HFF-Myc (cell line): ENCODE measurements at regions not wholly inside any gene's neighbourhood (a gene's known extent, or its start where the extent isn't known, plus 50 kb on each side); places are given as distances from the start of the nearest gene placed in this dataset.

Experiments
- DNase-seq: peaks from one replicate; pipeline ENCODE4 v3.0.0-alpha.2; 2011; ENCODE audit warnings: low read depth; ENCODE audit errors: extremely low read depth
- H3K4me3 ChIP-seq: replicated peaks from 2 replicates; pipeline ENCODE4 v1.5.1; 2011; ENCODE audit warnings: low read depth, mild to moderate bottlenecking, control low read depth, low read length
- CTCF ChIP-seq: IDR thresholded peaks from 2 replicates; pipeline ENCODE4 v1.5.1; 2012; ENCODE audit warnings: mild to moderate bottlenecking, low read depth, low read length, control low read depth; ENCODE audit errors: missing control alignments

GRCh38 chr9:119763260-119763659 is 394.0 kb upstream of the BRINP1 start:
- no peak overlapping the region for H3K4me3 ChIP-seq
- no peak for TF ChIP-seq CTCF
- DNase-seq, result no peak

- H3K4me3 ChIP-seq, result no peak overlapping the region
- no peak for TF ChIP-seq CTCF
- no peak for DNase-seq
These were observed 392.6 kb upstream of the BRINP1 start for GRCh38 chr9:119761812-119762211.

- H3K4me3 ChIP-seq, result no peak overlapping the region
- no peak for TF ChIP-seq CTCF
- no peak for DNase-seq
These were observed 389.8 kb upstream of the BRINP1 start for GRCh38 chr9:119758990-119759389.

- TF ChIP-seq CTCF, result no peak
- no peak overlapping the region for H3K4me3 ChIP-seq
- no peak for DNase-seq
These were observed 389.0 kb upstream of the BRINP1 start for GRCh38 chr9:119758241-119758640.

GRCh38 chr9:119739476-119739875 is 370.2 kb upstream of the BRINP1 start:
- TF ChIP-seq CTCF, result no peak
- H3K4me3 ChIP-seq, result no peak overlapping the region
- DNase-seq, result no peak

- no peak for TF ChIP-seq CTCF
- no peak for DNase-seq
- H3K4me3 ChIP-seq, result no peak overlapping the region
These were observed 367.5 kb upstream of the BRINP1 start for GRCh38 chr9:119736491-119737454.
